Liver (tissue), 3 donors: ENCODE measurements at regions not wholly inside any gene's neighbourhood (a gene's known extent, or its start where the extent isn't known, plus 50 kb on each side); places are given as distances from the start of the nearest gene placed in this dataset.

Experiments
- ATF3 ChIP-seq: IDR thresholded peaks from 2 replicates; pipeline ENCODE4 v1.6.1; 2016; ENCODE audit warnings: antibody characterized with exemption
- CTCF ChIP-seq: fragments of 150-350 bp; IDR thresholded peaks from 2 replicates; pipeline ENCODE4 v1.5.1; 2017; ENCODE audit warnings: improper control_type of control experiment, low read depth, low read length; ENCODE audit not compliant: missing input control
- EGR1 ChIP-seq, 2 donors: IDR thresholded peaks; 2 replicates each; pipeline ENCODE4 v1.6.1; 2016 to 2018; ENCODE audit warnings: antibody characterized with exemption in 2 of 2, low read depth in 2 of 2
- FOXA1 ChIP-seq: IDR thresholded peaks from 2 replicates; pipeline ENCODE4 v1.6.1; 2016; ENCODE audit warnings: antibody characterized with exemption
- GABPA ChIP-seq, 2 donors: IDR thresholded peaks in 1 of 2; conservative IDR thresholded peaks in 1 of 2; 2 replicates each; pipeline ENCODE4 v1.6.1; 2016; ENCODE audit warnings: antibody characterized with exemption in 2 of 2, mild to moderate bottlenecking in 1 of 2, moderate library complexity in 1 of 2
- JUND ChIP-seq, 2 donors: IDR thresholded peaks; 2 replicates each; pipeline ENCODE4 v1.6.1; 2016; ENCODE audit warnings: antibody characterized with exemption in 2 of 2
- MAX ChIP-seq: IDR thresholded peaks from 2 replicates; pipeline ENCODE4 v1.6.1; 2016; ENCODE audit warnings: antibody characterized with exemption
- RAD21 ChIP-seq, 2 donors: IDR thresholded peaks; 2 replicates each; pipeline ENCODE4 v1.6.1; 2016; ENCODE audit warnings: antibody characterized with exemption in 2 of 2, mild to moderate bottlenecking in 2 of 2
- REST ChIP-seq: IDR thresholded peaks from 2 replicates; pipeline ENCODE4 v1.6.1; 2016; ENCODE audit warnings: antibody characterized with exemption, mild to moderate bottlenecking
- SP1 ChIP-seq: IDR thresholded peaks from 2 replicates; pipeline ENCODE4 v1.6.1; 2018; ENCODE audit warnings: antibody characterized with exemption, mild to moderate bottlenecking
- TAF1 ChIP-seq: conservative IDR thresholded peaks from 2 replicates; pipeline ENCODE4 v1.6.1; 2016; ENCODE audit warnings: antibody characterized with exemption, mild to moderate bottlenecking
- YY1 ChIP-seq: IDR thresholded peaks from 2 replicates; pipeline ENCODE4 v1.6.1; 2016; ENCODE audit warnings: antibody characterized with exemption, mild to moderate bottlenecking
- ZBTB33 ChIP-seq: IDR thresholded peaks from 2 replicates; pipeline ENCODE4 v1.6.1; 2016; ENCODE audit warnings: antibody characterized with exemption
- donor health status: healthy.
- donor health status: healthy.

- TF ChIP-seq CTCF: no peak
- TF ChIP-seq RAD21 (IDR thresholded peaks at IDR 0.05): no peak
- TF ChIP-seq TAF1: no peak
- no peak for TF ChIP-seq SP1
- no peak for TF ChIP-seq FOXA1
- no peak for TF ChIP-seq GABPA (IDR thresholded peaks at IDR 0.05 in 1 of 2, conservative IDR thresholded peaks at IDR 0.05 in 1 of 2)
- no peak for TF ChIP-seq REST
- no peak for TF ChIP-seq ZBTB33
- TF ChIP-seq JUND (IDR thresholded peaks at IDR 0.05): no peak
- TF ChIP-seq ATF3: no peak
- no peak for TF ChIP-seq YY1
- TF ChIP-seq MAX: no peak
- TF ChIP-seq EGR1 (IDR thresholded peaks at IDR 0.05; ENCODE audit: low read depth in 2 of 2): no peak
Measured at GRCh38 chr4:149931431-149931830, 115.8 kb upstream of the IQCM start.
